ENCODE measurements at regions not wholly inside any gene's neighbourhood (a gene's known extent, or its start where the extent isn't known, plus 50 kb on each side); places are given as distances from the start of the nearest gene placed in this dataset.
"Not testable (repeated sequence)": the region's sequence is repeated elsewhere in the genome, so short reads cannot be mapped to it uniquely, and the experiment has no call there.

- H3K4me3 ChIP-seq (ENCODE audit: low read length): no peak overlapping the region
- no peak for TF ChIP-seq ZNF274 (IDR thresholded peaks at IDR 0.05; ENCODE audit: low read depth, low read length)
These were observed 113.9 kb upstream of the RGS1 start for GRCh38 chr1:192461684-192462083.

DNA sequence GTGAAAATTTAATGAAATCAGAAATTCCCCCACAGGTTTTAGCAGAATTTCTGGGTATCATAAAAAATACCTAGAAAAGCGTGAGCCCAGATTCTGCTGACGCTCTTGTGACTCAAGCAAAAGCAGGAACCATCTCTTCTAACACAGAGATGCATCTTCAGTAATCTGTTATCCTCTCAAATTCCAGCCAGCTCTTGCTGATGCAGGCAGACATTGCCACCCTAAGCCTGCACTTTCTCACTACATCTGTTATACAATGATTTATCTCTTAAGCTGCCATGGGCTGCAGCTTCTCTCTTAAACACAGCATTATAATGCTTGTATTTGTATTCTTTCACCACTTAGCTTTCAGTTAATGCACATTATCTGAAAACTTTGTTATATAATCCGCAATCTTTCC lies 113.0 kb upstream of the RGS1 start:
- no peak for TF ChIP-seq ZNF274 (IDR thresholded peaks at IDR 0.05; ENCODE audit: low read depth, low read length)
- H3K4me3 ChIP-seq (ENCODE audit: low read length): no peak overlapping the region

DNA sequence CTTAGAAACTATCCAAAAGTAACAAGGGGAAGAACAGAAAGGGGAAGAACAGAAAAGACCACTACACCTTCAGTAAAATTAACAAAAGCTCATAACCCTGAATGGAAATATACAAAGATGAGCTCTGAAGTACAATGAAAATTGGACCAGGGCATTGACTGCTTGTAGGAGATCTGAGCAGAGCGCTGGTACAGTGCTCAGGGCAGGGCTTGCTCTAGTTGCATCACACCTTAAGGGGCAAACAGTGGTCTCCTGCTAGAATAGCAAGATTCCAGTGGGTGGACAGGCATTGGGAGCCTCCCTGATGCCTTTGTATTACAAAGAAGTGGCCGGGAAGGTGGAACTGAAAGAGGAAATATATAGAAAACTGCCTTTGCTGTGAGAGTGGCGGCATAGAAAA lies 111.9 kb upstream of the RGS1 start:
- no peak for TF ChIP-seq ZNF274 (IDR thresholded peaks at IDR 0.05; ENCODE audit: low read depth, low read length)
- no peak overlapping the region for H3K4me3 ChIP-seq (ENCODE audit: low read length)

GRCh38 chr1:192465221-192465620 lies 110.4 kb upstream of the RGS1 start:
- H3K4me3 ChIP-seq (ENCODE audit: low read length): not testable (repeated sequence)

DNA sequence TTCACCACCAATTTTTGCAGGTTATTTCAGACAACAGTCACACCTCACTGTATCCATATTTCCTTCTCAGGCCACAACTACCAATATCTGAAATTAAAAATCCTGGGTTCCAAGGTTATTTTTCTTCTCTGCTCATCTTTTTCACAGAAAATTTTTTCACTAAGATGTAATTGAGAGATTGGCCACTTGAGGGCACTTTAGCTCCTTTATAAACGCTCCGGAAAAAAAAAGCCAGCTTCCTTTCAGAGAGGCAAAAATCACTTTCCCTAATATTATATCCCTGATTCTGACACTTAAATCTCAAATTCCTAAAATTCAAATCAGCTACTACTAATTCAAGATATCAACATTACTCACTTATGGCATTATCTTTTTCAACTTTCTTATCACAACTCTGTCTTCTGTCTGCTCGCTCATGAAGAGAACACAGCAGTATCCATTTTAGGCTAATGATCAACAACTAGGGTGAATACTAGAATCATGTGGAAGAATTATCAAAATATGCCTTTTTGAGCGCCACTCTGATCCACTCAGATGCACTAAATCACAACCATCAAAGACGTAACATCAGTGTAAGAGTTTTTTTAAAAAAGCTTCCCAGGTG lies 101.4 kb upstream of the RGS1 start:
- no peak for TF ChIP-seq ZNF274 (IDR thresholded peaks at IDR 0.05; ENCODE audit: low read depth, low read length)
- no peak overlapping the region for H3K4me3 ChIP-seq (ENCODE audit: low read length)

GRCh38 chr1:192475329-192475728 lies 100.2 kb upstream of the RGS1 start:
- no peak overlapping the region for H3K4me3 ChIP-seq (ENCODE audit: low read length)
- TF ChIP-seq ZNF274 (IDR thresholded peaks at IDR 0.05; ENCODE audit: low read depth, low read length): no peak

GRCh38 chr1:192475970-192476369 lies 99.6 kb upstream of the RGS1 start:
- TF ChIP-seq ZNF274 (IDR thresholded peaks at IDR 0.05; ENCODE audit: low read depth, low read length): no peak
- no peak overlapping the region for H3K4me3 ChIP-seq (ENCODE audit: low read length)

GRCh38 chr1:192476802-192477298 lies 98.7 kb upstream of the RGS1 start:
- TF ChIP-seq ZNF274 (IDR thresholded peaks at IDR 0.05; ENCODE audit: low read depth, low read length): no peak
- H3K4me3 ChIP-seq (ENCODE audit: low read length): no peak overlapping the region

- no peak overlapping the region for H3K4me3 ChIP-seq (ENCODE audit: low read length)
- no peak for TF ChIP-seq ZNF274 (IDR thresholded peaks at IDR 0.05; ENCODE audit: low read depth, low read length)
These were observed 97.9 kb upstream of the RGS1 start for GRCh38 chr1:192477630-192478029.

GRCh38 chr1:192485692-192486436 lies 89.7 kb upstream of the RGS1 start:
- no peak for TF ChIP-seq ZNF274 (IDR thresholded peaks at IDR 0.05; ENCODE audit: low read depth, low read length)
- H3K4me3 ChIP-seq (ENCODE audit: low read length): no peak overlapping the region

DNA sequence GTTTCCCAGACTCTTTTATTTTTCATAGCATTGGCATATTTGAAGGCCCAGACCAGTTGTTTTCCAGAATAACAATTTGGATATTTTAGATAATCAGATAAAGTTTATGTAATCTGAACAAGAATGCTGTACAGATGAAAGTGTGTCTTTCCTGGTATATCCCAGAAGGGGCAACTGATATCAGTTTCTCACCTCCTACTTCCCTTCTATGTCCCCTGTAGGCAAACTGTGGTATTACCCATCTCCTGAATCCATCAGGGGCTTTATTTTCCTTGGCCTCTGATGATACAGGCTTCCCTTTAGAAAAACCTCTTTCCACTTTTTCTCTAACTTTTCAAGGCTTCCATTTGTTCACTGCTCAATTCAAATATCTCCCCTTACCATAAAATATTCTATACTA lies 87.5 kb upstream of the RGS1 start:
- TF ChIP-seq ZNF274 (IDR thresholded peaks at IDR 0.05; ENCODE audit: low read depth, low read length): no peak
- no peak overlapping the region for H3K4me3 ChIP-seq (ENCODE audit: low read length)

- no peak overlapping the region for H3K4me3 ChIP-seq (ENCODE audit: low read length)
These were observed 86.5 kb upstream of the RGS1 start for GRCh38 chr1:192489047-192489446.

GRCh38 chr1:192489748-192490147 lies 85.8 kb upstream of the RGS1 start:
- no peak overlapping the region for H3K4me3 ChIP-seq (ENCODE audit: low read length)
- TF ChIP-seq ZNF274 (IDR thresholded peaks at IDR 0.05; ENCODE audit: low read depth, low read length): no peak

More at GRCh38 chr1:192489047-192489446, 86.5 kb upstream of the RGS1 start:
- TF ChIP-seq ZNF274 (IDR thresholded peaks at IDR 0.05; ENCODE audit: low read depth, low read length): no peak

GRCh38 chr1:192491804-192492554 lies 83.6 kb upstream of the RGS1 start:
- H3K4me3 ChIP-seq (ENCODE audit: low read length): no peak overlapping the region
- TF ChIP-seq ZNF274 (IDR thresholded peaks at IDR 0.05; ENCODE audit: low read depth, low read length): no peak

- no peak overlapping the region for H3K4me3 ChIP-seq (ENCODE audit: low read length)
- no peak for TF ChIP-seq ZNF274 (IDR thresholded peaks at IDR 0.05; ENCODE audit: low read depth, low read length)
These were observed 82.0 kb upstream of the RGS1 start for GRCh38 chr1:192493584-192493983.

Data from GM08714 (cell line).